Dermis blood vessel endothelial cell (primary cell): ENCODE measurements at regions not wholly inside any gene's neighbourhood (a gene's known extent, or its start where the extent isn't known, plus 50 kb on each side); places are given as distances from the start of the nearest gene placed in this dataset.

ENCODE experiments used
- DNase-seq: peaks from one replicate; pipeline ENCODE4 v3.0.0; 2010

- no peak for DNase-seq
Observed at GRCh38 chr10:126851414-126852108, 53.7 kb upstream of the DOCK1 start.

GRCh38 chr10:126854726-126855495 is 50.3 kb upstream of the DOCK1 start:
- no peak for DNase-seq
